Parathyroid adenoma (tissue), 2 donors: ENCODE measurements at regions not wholly inside any gene's neighbourhood (a gene's known extent, or its start where the extent isn't known, plus 50 kb on each side); places are given as distances from the start of the nearest gene placed in this dataset.

Experiments used
- H2AFZ ChIP-seq: fragments of 300-600 bp; sonication (generic); one replicate; pipeline ENCODE4 v1.7.0; 2017; ENCODE audit warnings: antibody characterized with exemption, mild to moderate bottlenecking
- H3K27ac ChIP-seq: fragments of 300-600 bp; sonication (generic); one replicate; pipeline ENCODE4 v1.7.0; 2017
- H3K27me3 ChIP-seq: fragments of 300-600 bp; sonication (generic); one replicate; pipeline ENCODE4 v1.7.0; 2017; ENCODE audit warnings: low read length; ENCODE audit not compliant: control insufficient read depth, insufficient read depth
- H3K36me3 ChIP-seq: fragments of 300-600 bp; sonication (generic); one replicate; pipeline ENCODE4 v1.7.0; 2017; ENCODE audit warnings: low read length; ENCODE audit not compliant: control insufficient read depth, insufficient read depth
- H3K4me1 ChIP-seq: fragments of 300-600 bp; sonication (generic); one replicate; pipeline ENCODE4 v1.7.0; 2017; ENCODE audit warnings: control low read depth
- H3K4me2 ChIP-seq: fragments of 300-600 bp; sonication (generic); one replicate; pipeline ENCODE4 v1.7.0; 2017; ENCODE audit warnings: low read length
- H3K4me3 ChIP-seq: fragments of 300-600 bp; sonication (generic); one replicate; pipeline ENCODE4 v1.7.0; 2017; ENCODE audit warnings: low read depth, low read length
- H3K79me2 ChIP-seq: fragments of 300-600 bp; sonication (generic); one replicate; pipeline ENCODE4 v1.7.0; 2017; ENCODE audit warnings: control low read depth
- H3K9ac ChIP-seq: fragments of 300-600 bp; sonication (generic); one replicate; pipeline ENCODE4 v1.7.0; 2017; ENCODE audit warnings: mild to moderate bottlenecking
- H3K9me3 ChIP-seq: fragments of 300-600 bp; sonication (generic); one replicate; pipeline ENCODE4 v1.7.0; 2017; ENCODE audit warnings: low read length; ENCODE audit not compliant: control insufficient read depth
- CTCF ChIP-seq: fragments of 300-600 bp; sonication (generic); IDR thresholded peaks from one replicate; pipeline ENCODE4 v1.7.0; 2017; ENCODE audit warnings: antibody characterized with exemption, mild to moderate bottlenecking
- donor health status: primary hyperparathyroidism.

DNA sequence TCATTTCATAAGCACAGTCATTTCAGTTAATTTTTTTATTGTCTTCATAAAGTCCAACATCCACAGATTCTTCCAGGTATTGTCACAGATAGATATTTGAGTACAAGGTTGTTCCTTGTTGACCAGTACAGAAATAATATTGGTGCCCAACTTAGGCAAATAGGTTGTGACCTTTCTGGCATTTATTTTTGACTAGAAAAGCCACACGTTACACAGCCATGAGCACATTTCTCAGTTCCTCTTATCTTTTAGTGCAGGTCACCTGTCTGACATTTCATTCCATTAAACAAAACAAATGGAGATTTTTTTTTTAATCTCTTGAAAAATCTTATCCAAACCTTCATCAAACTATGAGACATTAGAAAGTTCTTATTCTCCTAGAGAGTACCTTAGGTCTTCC is 428.8 kb downstream of the ZNF521 start:
- TF ChIP-seq CTCF, result no peak
- H3K79me2 ChIP-seq, result no peaks in the 10 kb centered on the region
- H3K4me3 ChIP-seq, result no peak overlapping the region
- H2AFZ ChIP-seq, result no peak overlapping the region
- H3K4me1 ChIP-seq, result no peaks in the 10 kb centered on the region
- no peaks in the 10 kb centered on the region for H3K36me3 ChIP-seq
- no peak overlapping the region for H3K9ac ChIP-seq
- H3K27me3 ChIP-seq, result no peaks in the 10 kb centered on the region
- H3K4me2 ChIP-seq, result no peak overlapping the region
- H3K27ac ChIP-seq, result no peak overlapping the region
- no peaks in the 10 kb centered on the region for H3K9me3 ChIP-seq

DNA sequence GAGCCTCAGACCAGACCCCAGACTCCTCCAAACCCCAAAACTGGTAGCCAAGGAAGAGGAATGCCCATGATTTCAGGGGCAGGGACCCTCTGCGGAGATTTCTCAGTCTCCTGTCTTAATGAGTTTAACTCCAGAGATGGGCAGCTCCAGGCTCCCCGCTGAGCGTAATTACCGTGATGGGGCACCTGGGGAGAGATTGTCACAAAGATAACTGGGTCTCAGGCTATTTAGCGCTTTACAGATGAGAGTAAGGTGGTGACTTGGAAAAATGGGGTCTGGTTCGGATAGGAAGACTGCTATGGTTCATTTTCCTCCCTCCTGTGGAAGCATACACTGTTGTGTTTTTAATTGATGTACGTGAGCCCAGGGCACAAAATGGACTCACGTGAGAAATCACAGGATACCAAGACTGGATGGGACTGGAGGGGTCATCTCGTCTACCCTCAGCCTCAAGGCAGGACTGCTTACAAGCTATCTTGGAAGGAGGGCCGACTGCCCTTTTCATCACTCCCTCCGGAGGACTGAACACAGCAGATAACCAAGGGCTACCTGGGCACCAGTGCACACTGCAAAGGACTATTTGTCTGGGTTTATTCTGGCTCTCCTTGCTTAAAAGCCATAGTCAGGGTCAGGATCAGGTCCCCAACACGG is 427.8 kb downstream of the ZNF521 start:
- TF ChIP-seq CTCF, result no peak

GRCh38 chr18:24926649-24927048 is 425.3 kb downstream of the ZNF521 start:
- H2AFZ ChIP-seq, result no peak overlapping the region

More for the DNA sequence above, 427.8 kb downstream of the ZNF521 start:
- Histone ChIP-seq H3K4me1 (no peaks in the 10 kb centered on the region), H3K27me3 (no peaks in the 10 kb centered on the region), H3K4me3 (no peak overlapping the region), H2AFZ (no peak overlapping the region), H3K36me3 (no peaks in the 10 kb centered on the region), H3K9me3 (no peaks in the 10 kb centered on the region), H3K4me2 (no peak overlapping the region), H3K27ac (no peak overlapping the region), H3K79me2 (no peaks in the 10 kb centered on the region), H3K9ac (no peak overlapping the region)

DNA sequence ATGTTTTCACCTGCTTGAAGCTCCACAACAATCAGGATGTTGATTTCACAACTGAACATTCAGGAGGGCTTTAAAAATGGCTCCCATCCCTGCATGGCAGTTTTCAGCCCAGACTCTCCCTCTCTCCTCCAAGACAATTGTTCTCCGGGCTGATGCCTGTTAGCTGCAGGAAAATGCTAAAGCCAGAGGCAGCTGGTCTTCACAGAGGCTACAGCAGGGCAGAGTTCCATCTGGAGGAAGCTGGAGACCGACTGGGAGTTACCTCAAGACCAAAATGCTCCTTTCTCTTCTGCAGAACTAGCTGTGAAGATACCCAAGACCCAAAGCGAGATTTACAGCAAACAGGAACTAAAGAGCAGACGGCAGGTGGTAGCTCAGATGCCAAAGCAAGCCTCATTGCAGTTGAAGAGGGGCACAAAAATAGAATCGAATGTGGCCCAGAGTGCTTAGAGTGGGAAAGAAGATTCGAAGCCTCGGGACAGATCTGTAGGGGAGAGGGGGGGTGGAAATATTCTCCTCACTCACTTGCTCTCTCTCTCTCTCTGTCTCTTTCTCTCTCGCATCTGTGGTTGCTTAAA is 423.6 kb downstream of the ZNF521 start:
- H3K4me2 ChIP-seq, result no peak overlapping the region
- TF ChIP-seq CTCF, result no peak
- no peak overlapping the region for H2AFZ ChIP-seq
- H3K4me3 ChIP-seq, result no peak overlapping the region
- no peak overlapping the region for H3K9ac ChIP-seq
- no peaks in the 10 kb centered on the region for H3K4me1 ChIP-seq
- H3K27ac ChIP-seq, result no peak overlapping the region
- H3K9me3 ChIP-seq, result no peaks in the 10 kb centered on the region
- no peaks in the 10 kb centered on the region for H3K36me3 ChIP-seq
- H3K27me3 ChIP-seq, result no peaks in the 10 kb centered on the region
- H3K79me2 ChIP-seq, result no peaks in the 10 kb centered on the region

More at GRCh38 chr18:24926649-24927048, 425.3 kb downstream of the ZNF521 start:
- H3K4me2 ChIP-seq, result no peak overlapping the region
- no peak overlapping the region for H3K9ac ChIP-seq
- H3K4me3 ChIP-seq, result no peak overlapping the region
- H3K36me3 ChIP-seq, result no peaks in the 10 kb centered on the region
- no peak for TF ChIP-seq CTCF
- no peaks in the 10 kb centered on the region for H3K4me1 ChIP-seq
- H3K27ac ChIP-seq, result no peak overlapping the region
- H3K79me2 ChIP-seq, result no peaks in the 10 kb centered on the region
- no peaks in the 10 kb centered on the region for H3K9me3 ChIP-seq
- H3K27me3 ChIP-seq, result no peaks in the 10 kb centered on the region

GRCh38 chr18:24930478-24930877 is 421.5 kb downstream of the ZNF521 start:
- no peaks in the 10 kb centered on the region for H3K27me3 ChIP-seq
- H3K4me2 ChIP-seq, result no peak overlapping the region
- H3K27ac ChIP-seq, result no peak overlapping the region
- no peak for TF ChIP-seq CTCF
- no peaks in the 10 kb centered on the region for H3K79me2 ChIP-seq
- no peaks in the 10 kb centered on the region for H3K4me1 ChIP-seq
- H3K4me3 ChIP-seq, result no peak overlapping the region
- H3K9me3 ChIP-seq, result no peaks in the 10 kb centered on the region
- no peak overlapping the region for H3K9ac ChIP-seq
- no peaks in the 10 kb centered on the region for H3K36me3 ChIP-seq
- no peak overlapping the region for H2AFZ ChIP-seq
